ENCODE measurements at regions not wholly inside any gene's neighbourhood (a gene's known extent, or its start where the extent isn't known, plus 50 kb on each side); places are given as distances from the start of the nearest gene placed in this dataset.
"Not testable (repeated sequence)": the region's sequence is repeated elsewhere in the genome, so short reads cannot be mapped to it uniquely, and the experiment has no call there.

DNA sequence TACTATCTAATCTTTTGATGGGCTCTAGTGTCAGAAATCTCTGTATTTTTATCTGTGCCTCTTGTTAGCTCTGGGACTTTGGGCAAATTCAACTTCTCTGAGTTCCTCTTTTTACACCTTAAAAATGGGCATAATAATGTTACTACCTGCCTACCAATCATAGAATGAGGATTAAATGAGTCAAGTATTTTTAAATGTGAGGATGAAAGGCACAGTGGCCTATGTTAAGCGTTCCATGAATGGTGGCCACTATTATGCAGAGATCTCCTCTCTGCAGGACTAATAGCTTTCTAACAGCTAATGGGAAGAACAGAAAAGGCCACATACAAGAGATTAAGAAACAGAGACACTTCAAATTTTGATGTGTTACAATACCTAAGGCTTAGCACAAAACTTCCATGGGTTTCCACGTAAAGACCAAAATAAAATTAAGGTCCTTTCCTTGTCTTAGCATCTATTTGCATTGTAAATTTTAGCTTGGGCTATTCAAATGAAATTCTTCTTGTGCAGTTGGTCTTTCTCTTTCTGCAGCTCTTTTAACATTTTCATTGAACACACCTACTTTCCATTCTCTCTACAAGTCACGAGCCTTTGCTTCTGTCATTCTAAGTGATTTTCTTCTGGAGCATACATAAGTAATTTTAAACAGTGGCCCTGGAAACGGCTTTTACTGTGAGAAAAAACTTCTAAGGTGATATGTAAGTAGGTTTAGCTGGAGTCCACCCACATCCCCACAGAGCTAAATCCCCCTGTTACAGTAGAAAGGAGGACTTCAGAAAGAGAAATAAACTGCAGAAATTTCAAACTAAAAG, 117.9 kb upstream of the MED14 start:
- no peak for DNase-seq

DNA sequence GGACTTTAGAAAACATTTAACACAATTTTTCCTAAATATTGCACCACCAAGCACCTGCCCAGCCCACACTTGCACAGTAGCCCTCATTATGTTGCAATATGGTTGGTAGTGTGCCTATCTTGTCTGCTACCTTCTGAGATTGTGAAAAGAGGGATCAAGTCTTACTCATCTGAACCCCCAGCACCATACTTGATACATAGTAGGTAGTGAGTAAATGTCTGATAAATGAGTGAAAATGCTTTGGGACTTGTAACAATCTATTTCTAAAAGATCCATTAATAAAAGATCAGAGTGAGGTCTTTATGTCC, 118.4 kb upstream of the MED14 start:
- no peak for DNase-seq

DNA sequence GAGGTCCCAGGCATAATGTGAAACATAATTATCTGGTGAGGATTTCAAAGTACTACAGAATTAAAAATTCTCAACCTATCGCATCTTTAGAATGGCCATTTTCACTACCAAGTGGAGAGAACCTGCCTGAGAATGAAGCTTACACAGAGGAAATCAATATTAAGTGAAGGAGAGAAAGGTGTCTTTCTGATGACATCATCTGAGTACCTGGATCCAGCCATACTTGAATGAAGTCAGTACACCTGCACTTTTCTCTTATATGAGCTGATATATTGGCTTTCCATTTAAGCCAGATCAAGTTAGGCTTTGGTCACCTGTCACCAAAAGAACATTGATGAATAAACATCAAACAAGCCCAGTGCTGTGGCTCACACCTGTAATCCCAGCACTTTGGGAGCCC, 118.9 kb upstream of the MED14 start:
- no peak for DNase-seq

DNA sequence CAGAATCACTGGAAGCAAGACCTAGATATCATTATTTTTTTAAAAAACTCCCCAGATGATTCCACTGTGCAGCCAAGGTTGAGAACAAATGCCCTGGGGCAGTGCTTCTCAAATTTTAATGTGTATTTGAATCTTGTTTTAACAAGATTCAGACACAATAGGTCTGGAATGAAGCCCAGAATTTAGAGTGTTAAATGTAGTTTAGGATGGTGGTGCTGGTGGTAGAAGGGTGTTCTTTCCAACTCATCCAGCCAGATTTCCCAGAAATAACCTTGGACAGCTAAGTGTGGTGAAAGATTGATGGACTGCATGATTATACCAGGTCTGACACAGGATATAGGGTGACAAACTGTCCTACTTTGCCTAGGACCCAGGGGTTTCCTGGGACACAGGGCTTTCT, 120.1 kb upstream of the MED14 start:
- no peak for DNase-seq

DNA sequence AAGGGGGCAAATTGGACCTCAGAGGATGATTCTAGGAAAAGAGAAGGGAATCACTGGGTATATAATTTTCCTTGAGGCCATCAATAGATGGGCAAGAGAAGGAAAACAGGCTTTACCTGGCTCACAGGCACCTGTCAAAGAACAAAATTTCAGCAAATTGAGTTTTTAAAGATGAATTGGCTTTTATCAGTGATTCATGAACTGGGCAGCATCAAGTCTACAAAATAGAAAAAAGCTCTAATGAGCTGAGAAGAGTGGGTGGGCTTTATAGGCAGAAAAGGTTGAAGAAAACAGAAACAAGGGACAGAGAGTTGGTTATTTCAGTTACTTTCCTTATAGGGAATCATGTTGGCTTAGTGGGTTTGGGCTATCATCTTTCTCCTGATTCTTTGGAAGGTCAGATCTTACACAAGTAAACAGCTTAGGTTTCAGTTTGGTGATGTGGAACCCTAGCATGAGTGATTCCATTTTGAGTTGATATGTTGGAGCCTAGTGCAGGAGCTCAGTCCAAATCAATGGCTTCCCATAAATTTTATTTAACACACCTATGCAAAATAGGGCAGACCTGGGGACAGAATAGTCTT, 120.7 kb upstream of the MED14 start:
- no peak for DNase-seq

DNA sequence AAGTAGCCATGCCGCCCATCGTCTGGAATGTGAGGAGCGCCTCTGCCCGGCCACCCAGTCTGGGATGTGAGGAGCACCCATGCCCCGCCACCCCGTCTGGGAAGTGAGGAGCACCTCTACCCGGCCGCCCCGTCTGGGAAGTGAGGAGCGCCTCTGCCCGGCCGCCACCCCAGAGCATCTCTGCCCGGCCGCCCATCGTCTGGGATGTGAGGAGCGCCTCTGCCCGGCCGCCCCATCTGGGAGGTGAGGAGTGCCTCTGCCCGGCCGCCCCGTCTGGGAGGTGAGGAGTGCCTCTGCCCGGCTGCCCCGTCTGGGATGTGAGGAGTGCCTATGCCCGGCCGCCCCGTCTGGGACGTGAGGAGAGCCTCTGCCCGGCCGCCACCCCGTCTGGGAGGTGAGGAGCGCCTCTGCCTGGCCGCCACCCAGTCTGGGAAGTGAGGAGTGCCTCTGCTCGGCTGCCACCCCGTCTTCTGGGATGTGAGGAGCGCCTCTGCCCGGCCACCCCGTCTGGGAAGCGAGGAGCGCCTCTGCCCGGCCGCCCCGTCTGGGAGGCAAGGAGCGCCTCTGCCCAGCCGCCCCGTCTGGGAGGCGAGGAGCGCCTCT, 126.7 kb upstream of the MED14 start:
- DNase-seq: not testable (repeated sequence)

DNA sequence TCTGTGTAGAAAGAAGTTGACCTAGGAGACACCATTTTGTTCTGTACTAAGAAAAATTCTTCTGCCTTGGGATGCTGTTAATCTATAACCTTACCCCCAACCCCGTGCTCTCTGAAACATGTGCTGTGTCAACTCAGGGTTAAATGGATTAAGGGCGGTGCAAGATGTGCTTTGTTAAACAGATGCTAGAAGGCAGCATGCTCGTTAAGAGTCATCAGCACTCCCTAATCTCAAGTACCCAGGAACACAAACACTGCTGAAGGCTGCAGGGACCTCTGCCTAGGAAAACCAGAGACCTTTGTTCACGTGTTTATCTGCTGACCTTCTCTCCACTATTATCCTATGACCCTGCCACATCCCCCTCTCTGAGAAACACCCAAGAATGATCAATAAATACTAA, 127.9 kb upstream of the MED14 start:
- not testable (repeated sequence) for DNase-seq

DNA sequence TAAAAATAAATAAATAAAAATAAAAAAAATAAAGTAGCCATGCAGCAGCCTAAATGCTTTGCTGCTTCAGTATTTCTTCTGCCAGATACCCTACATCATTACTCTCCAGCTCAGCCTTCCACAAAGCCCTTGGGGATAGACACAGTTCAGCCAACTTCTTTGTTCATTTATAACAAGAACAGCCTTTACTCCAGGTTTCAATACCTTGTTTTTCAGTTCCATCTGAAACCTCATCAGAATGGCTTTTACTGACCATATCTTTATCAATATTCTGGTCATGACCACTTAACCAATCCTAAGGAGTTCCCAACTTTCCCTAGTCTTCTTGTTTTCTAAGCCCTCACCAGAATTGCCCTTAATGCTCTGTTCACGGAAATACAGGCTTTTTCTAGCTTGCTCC, 128.3 kb upstream of the MED14 start:
- DNase-seq: no peak

DNA sequence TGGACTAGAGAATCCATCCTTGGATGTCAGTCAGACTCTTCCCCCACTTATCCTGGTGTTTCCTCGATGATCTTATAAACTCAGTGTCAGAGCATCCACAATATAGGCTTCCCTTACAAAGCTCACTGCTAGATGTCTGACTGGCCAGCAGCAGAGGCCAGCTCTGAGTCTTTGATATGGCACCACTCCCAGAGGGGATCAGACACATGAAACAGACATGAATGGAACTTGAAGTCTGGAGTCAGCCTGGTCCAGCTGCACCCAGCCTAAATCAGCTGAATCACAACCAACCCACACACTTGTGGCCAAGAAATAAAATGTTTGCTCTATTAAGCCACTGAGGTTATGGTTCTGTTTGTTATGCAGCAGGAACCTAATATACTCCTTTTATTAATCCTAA, 129.6 kb upstream of the MED14 start:
- DNase-seq: no peak

DNA sequence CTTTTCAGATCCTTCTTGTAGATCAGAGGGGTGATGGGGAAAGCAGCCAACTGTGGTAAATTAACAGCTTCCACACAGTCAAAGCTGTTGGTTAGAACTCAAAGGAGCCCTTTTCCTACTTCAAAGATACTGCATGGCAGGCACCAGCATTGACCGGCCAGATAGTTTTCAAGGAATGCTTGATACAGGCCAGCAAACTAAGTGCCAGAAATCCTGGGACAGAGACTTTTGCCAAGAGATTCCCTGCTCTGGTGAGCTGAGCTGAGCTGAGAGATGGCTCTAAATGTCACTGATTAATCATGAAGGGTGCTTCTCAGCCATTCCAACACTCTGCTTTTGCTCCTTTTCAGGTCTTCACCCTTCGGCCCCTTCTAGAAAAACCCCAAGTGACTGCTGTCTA, 131.6 kb upstream of the MED14 start:
- no peak for DNase-seq

DNA sequence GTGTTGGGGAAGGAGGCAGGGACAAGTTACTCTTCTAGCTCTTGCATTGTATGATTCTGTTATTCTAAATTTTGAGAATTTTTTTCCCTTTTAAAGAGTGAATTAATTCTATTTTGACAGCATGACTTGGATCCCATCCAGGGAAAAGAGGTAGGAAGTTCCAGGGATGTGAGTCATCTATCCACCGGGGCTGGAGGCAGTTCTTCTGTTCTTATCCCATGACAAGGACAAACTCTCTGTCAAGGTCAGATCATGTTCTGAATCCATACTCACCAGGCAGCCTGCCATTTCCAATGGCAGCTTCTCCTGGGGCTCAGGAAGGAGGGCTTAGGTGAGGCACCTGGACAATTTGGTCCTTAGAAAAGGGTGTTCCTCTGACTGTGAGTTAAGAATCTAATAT, 132.0 kb upstream of the MED14 start:
- DNase-seq: no peak

DNA sequence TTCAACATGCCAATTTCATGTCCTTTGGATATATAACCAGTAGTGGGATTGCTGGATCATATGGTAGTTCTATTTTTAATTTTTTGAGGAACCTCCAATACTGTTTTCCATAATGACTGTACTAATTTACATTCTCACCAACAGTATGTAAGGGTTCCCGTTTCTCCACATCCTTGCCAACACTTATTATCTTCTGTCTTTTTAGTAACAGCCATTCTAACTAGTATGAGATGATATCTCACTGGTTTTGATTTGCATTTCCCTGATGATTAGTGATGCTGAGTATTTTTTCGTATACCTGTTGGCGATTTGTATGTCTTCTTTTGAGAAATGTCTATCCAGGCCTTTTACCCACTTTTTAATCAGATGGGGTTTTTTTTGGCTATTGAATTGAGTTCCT, 133.5 kb upstream of the MED14 start:
- DNase-seq: no peak

DNA sequence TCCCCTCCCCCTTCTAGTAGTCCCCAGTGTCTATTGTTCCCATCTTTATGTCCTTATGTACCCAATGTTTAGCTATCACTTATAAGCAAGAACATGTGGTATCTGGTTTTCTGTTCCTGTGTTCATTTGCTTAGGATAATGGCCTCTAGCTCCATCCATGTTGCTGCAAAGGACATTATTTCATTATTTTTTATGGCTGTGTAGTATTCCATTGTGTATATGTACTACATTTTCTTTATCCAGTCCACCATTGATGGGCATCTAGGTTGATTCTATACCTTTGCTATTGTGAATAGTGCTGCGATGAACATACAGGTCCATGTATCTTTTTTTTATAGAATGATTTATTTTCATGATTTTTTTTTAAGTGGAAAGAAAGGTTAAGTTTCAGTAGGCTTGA, 135.6 kb upstream of the MED14 start:
- DNase-seq: not testable (repeated sequence)

DNA sequence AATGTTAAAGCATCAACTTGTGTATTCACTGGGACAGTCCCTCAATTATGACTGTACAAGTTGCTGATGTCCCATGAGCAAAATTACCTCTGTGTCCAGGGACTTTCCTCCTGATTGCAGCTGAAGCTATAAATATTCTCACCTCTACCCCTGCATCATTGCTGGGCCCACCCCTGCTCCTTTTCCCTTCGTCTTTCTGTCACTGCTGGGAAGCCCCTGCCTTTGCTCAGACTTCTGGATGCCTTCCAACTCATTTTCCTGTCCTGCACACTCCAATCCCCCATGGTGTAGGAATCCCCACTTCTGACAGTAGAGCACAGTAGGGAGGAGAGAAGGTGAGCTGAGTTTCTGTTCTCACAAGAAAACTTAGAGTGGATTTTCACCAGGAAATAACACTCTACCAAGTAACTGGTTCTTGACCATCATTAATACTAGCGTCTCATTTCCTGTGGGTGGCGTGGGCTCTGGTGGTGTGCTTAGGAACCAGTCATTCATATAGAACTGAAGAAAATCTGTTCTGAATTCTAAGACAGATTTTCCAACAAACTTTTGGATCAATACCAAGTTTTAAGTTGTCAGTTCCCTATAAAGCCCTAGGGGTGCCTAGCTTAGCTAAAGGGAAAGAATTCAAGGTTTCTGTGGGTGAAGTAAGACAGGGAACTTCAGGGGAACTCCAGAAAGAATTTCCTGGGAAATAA, 136.2 kb upstream of the MED14 start:
- DNase-seq: peak; percentile 7

DNA sequence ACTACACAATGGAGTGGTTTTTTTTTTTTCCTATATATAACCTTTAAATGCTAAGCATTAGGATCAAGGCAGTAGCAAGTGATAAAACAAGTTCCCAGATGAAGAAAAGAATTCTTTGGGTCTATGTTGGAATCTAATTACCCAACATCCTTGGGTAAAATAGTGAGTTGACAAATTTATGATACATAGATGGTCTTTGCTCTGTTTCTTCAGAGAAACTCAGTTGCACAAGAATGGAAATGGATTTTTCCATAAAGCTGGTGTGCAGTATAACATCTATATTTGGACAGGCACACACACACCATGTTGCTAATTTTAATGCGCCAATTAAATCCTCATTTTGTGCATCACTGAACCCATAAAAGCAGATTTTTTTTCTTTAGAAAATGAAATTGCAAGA, 137.0 kb upstream of the MED14 start:
- DNase-seq: no peak

DNA sequence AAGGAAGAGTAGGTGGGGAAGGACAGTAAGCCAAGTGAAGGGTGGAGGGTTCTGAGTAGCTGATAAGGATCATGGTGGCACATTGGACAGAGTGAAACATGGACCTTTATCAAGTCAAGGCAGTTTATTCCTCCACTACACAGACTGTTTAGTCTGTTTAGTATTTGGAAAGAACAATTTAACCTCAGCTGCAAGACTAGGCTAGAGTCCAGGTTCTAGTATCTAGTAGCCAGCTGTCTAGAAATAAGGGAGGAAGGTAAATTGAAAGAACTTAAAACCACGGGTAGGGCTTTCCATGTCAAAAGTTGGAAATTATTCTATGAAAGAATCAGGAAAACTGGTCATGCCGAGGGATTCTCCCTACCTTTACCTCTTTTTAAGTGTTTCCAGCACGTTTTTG, 140.1 kb upstream of the MED14 start:
- no peak for DNase-seq

DNA sequence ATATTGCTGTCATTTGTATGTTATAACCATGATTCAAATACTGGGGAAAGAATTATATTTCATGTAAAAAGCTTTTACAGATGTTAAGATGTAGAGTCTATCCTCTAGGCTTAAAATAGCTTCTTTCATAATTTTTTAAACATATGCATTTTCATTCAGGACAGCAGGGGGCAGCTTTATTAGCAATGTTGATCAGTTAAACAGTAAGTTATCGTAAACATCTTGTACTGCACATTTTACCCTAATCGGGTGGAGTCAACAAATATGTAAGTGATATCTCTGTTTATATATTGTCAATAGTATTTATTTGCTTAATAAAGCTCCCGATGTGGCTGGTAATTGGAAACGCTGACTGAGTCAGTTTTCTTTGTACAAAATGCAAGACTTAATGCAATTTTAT, 142.5 kb upstream of the MED14 start:
- no peak for DNase-seq

DNA sequence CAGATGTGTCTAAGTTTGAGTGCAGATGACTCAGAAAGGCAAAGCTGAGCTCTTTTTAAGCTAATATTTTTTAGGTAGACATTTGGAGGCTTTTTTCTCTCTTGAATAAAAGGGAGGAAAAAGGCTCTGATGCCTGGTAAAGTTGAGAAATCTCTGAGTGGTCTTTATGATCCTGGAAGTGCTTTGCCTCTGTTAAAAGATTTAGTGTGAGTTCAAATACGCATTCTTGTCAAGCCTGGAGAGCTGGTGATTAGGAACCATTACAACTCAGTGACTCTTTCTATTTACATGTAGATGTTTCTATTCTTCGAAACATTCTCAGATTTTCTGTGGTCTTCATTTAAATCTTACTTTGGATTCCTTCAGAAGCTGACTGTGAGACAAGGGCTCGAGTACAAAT, 143.4 kb upstream of the MED14 start:
- no peak for DNase-seq

DNA sequence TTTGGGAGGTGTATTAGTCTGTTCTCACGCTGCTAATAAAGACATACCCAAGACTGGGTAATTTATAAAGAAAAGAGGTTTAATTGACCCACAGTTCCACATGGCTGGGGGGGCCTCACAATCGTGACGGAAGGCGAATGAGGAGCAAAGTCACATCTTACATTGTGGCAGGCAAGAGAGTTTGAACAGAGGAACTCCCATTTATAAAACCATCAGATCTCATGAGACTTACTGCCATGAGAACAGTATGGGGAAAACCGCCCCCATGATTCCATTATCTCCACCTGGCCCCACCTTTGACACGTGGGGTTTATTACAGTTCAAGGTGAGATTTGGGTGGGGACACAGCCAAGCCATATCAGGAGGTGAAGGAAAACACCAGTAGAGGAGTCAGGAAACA, 143.8 kb upstream of the MED14 start:
- not testable (repeated sequence) for DNase-seq

DNA sequence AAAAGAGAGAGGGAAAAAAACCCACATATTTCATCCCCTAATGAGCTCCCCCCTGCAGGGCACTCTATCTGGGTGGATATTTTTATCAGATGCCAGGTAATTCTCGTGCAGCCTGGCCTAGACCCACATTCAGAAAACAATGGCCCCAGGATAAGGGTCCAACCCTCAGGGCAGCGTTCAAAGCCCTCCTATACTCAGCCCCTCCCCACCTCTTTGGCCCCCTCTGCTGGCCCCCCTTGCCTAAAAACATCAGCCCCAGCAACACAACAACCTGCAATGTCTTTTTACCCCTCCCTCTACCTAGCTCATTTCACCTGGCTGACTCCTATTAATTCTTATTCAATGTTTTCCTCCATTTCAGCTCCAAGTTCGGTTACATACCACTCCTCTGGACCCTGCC, 145.4 kb upstream of the MED14 start:
- no peak for DNase-seq

DNA sequence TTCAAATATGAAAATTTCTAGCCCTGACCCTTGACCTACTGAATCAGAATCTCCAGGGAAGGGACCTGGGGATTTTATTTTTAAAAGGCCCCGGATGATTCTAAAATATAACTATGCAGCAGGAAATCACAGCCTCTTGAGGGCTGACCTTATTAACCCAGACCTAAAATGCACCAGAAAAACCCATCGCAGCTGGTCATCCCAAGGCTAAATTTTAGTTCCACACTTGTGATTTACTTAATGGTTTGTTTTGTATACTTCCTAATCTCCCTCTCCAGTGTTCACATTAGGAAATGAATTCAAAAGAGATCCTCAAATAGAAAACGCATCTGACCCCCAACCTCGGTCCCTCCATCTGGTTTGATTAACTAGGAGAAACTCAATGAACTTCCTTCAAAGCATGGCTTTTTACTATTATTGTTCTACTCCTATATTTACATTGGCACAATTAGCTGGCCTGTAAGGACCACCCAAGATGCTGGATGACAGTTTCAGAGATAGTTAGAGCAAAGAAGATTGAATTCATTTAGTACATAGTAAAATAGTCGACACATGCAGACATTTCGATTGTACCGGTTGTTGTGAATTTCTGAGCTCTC, 147.8 kb upstream of the MED14 start:
- no peak for DNase-seq

DNA sequence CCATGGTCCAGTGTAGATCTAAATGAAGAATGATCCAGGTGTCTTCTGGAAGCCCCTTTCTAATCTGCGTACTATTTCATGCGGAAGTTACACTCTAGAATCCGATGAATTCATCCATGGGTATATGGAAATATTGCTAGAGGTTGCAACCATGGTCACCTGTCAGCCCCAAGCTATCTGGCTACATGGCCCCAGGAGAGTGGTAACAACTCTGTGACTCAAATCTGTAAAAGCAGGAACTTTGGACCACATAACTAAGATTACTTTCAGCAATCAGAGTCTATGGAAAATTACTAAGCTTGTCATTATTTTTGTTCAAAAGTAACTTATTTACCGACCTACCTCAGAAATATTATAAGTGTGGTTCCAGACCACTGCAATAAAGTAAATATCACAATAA, 150.6 kb upstream of the MED14 start:
- no peak for DNase-seq

DNA sequence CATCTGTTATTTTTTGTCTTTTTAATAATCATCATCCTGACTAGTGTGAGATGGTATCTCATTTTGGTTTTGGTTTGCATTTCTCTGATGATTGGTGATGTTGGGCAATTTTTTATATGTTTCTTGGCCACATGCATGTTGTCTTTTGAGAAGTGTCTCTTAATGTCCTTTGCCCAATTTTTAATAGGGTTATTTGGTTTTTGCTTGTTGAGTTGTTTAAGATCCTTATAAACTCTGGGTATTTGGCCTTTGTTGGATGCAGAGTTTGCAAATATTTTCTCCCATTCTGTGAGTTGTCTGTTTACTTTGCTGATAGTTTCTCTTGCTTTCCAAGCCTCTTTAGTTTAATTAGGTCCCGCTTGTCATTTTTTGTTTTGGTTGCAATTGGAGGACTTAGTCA, 152.1 kb upstream of the MED14 start:
- DNase-seq: no peak

DNA sequence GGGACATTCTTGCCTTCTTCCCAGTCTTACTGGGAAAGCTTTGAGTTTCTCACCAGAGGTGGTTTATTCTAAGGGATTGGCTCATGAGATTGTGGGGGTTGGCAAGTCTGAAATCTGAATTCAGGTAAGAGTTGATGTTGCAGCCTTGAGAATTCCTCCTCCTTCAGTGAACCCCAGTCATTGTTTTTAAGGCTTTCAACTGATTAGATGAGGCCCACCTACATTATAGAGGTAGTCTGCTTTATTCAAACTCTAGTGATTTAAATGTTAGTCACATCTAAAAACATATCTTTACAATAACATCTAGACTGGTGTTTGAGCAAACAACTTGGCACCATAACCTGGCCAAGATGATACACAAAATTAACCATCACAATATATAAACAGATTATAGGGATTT, 156.5 kb upstream of the MED14 start:
- DNase-seq: no peak

All from activated naive CD4-positive, alpha-beta T cell treated with Interleukin-2 at 50 U/mL for 16 hours (primary cell).